Endothelial cell of umbilical vein (primary cell): ENCODE measurements at regions not wholly inside any gene's neighbourhood (a gene's known extent, or its start where the extent isn't known, plus 50 kb on each side); places are given as distances from the start of the nearest gene placed in this dataset.

Experiments
- BruUV-seq: library from RNA; stranded (reverse); fragments of 400-500 nt; replicated peaks from 2 replicates; lab custom pipeline; 2021; lab: Mats Ljungman, UMichigan
- CTCF ChIA-PET: fragments of 300-600, 350-600 bp; sonication (Branson Sonifier 250); formaldehyde crosslinking; loops from one replicate; lab custom pipeline; 2021; ENCODE audit warnings: antibody characterized with exemption, inconsistent platforms; lab: Charles Lee
- POLR2A ChIA-PET: fragments of 300-600, 350-600 bp; sonication (Branson Sonifier 250); formaldehyde crosslinking; loops from one replicate; lab custom pipeline; 2021; ENCODE audit warnings: antibody characterized with exemption, inconsistent platforms; lab: Charles Lee
- DNase-seq: peaks from one replicate; pipeline ENCODE4 v3.0.0-alpha.2; 2011; ENCODE audit warnings: low read depth, low spot score
- FAIRE-seq: peaks from 2 replicates; lab custom pipeline; 2011; peaks lifted over from hg19 to GRCh38; lab: Jason Lieb, UNC
- H2AFZ ChIP-seq: 2 replicates; pipeline ENCODE4 v1.6.0; 2012; ENCODE audit warnings: low read depth, low read length, control low read depth, inconsistent platforms
- H3K27ac ChIP-seq: 2 replicates; pipeline ENCODE4 v1.5.1; 2011; ENCODE audit warnings: low read depth, mild to moderate bottlenecking, control low read depth, low read length, moderate library complexity; ENCODE audit not compliant: insufficient read depth
- H3K27me3 ChIP-seq, 2 experiments: 2 replicates each; pipeline versions ENCODE4 v1.6.0 to v1.6.1; 2011; ENCODE audit warnings: low read length in 2 of 2, mixed read lengths in 1 of 2; ENCODE audit not compliant: control insufficient read depth in 2 of 2, insufficient read depth in 2 of 2
- H3K36me3 ChIP-seq, 2 experiments: 2 replicates in 1 of 2; 3 replicates in 1 of 2; pipeline ENCODE4 v1.5.1; 2011; ENCODE audit warnings: low read length in 2 of 2, mild to moderate bottlenecking in 1 of 2, moderate library complexity in 1 of 2; ENCODE audit not compliant: control insufficient read depth in 2 of 2, insufficient read depth in 2 of 2; ENCODE audit errors: extremely low read depth in 1 of 2
- H3K4me1 ChIP-seq: 3 replicates; pipeline ENCODE4 v1.5.1; 2011; ENCODE audit warnings: mild to moderate bottlenecking, low read length; ENCODE audit not compliant: control insufficient read depth, insufficient read depth; ENCODE audit errors: extremely low read depth
- H3K4me2 ChIP-seq: 2 replicates; pipeline ENCODE4 v1.6.1; 2011; ENCODE audit warnings: low read length, control low read depth, mixed read lengths; ENCODE audit not compliant: insufficient read depth
- H3K4me3 ChIP-seq, 3 experiments: fragments of 200-600 bp in 1 of 3; sonication (generic), shearing (Covaris generic) in 1 of 3; replicated peaks in 1 of 3; 2 replicates each; pipeline ENCODE4 v1.5.1; 2011 to 2016; ENCODE audit warnings: control low read depth in 3 of 3, low read length in 3 of 3, mild to moderate bottlenecking in 2 of 3, inconsistent platforms in 1 of 3, low read depth in 1 of 3, moderate library complexity in 1 of 3; ENCODE audit not compliant: insufficient read depth in 1 of 3
- H3K79me2 ChIP-seq: 2 replicates; pipeline ENCODE4 v1.6.0; 2012; ENCODE audit warnings: low read length, inconsistent platforms; ENCODE audit not compliant: control insufficient read depth, insufficient read depth
- H3K9ac ChIP-seq: replicated peaks from 2 replicates; pipeline ENCODE3; 2011; ENCODE audit warnings: low read length, control low read depth; ENCODE audit not compliant: insufficient read depth; ENCODE audit errors: extremely low read depth
- H3K9me1 ChIP-seq: replicated peaks from 3 replicates; pipeline ENCODE4 v1.6.0; 2011; ENCODE audit warnings: mild to moderate bottlenecking, low read length; ENCODE audit not compliant: control insufficient read depth, insufficient read depth; ENCODE audit errors: extremely low read depth
- H3K9me3 ChIP-seq: replicated peaks from 2 replicates; pipeline ENCODE4 v1.5.1; 2012; ENCODE audit warnings: low read length, inconsistent platforms; ENCODE audit not compliant: control insufficient read depth, insufficient read depth
- H4K20me1 ChIP-seq: replicated peaks from 2 replicates; pipeline ENCODE3; 2011; ENCODE audit warnings: mild to moderate bottlenecking, low read length; ENCODE audit not compliant: control insufficient read depth, insufficient read depth; ENCODE audit errors: extremely low read depth
- EZH2 ChIP-seq: IDR thresholded peaks from 2 replicates; pipeline ENCODE4 v1.6.1; 2012; ENCODE audit warnings: borderline replicate concordance, low read depth, mild to moderate bottlenecking, moderate library complexity, low read length, inconsistent platforms; ENCODE audit not compliant: severe bottlenecking
- FOS ChIP-seq: IDR thresholded peaks from 2 replicates; pipeline ENCODE4 v1.6.1; 2011; ENCODE audit warnings: mild to moderate bottlenecking, low read length, moderate library complexity, borderline replicate concordance; ENCODE audit not compliant: insufficient read depth
- GATA2 ChIP-seq: IDR thresholded peaks from 2 replicates; pipeline ENCODE4 v1.7.0; 2011; ENCODE audit warnings: low read depth, mild to moderate bottlenecking, moderate library complexity, mixed read lengths, low read length; ENCODE audit not compliant: insufficient read length, insufficient read depth
- JUN ChIP-seq: IDR thresholded peaks from 2 replicates; pipeline ENCODE4 v1.6.1; 2011; ENCODE audit warnings: borderline replicate concordance, low read depth; ENCODE audit not compliant: insufficient read length, insufficient read depth
- MYC ChIP-seq: IDR thresholded peaks from one replicate; pipeline ENCODE4 v1.6.1; 2011; ENCODE audit warnings: mild to moderate bottlenecking, low read depth, low read length
- POLR2A ChIP-seq: IDR thresholded peaks from 2 replicates; pipeline ENCODE4 v1.6.1; 2012; ENCODE audit warnings: low read depth, mild to moderate bottlenecking, control low read depth, low read length
- POLR2AphosphoS5 ChIP-seq: IDR thresholded peaks from 2 replicates; pipeline ENCODE4 v1.6.1; 2012; ENCODE audit warnings: low read depth, mild to moderate bottlenecking, control low read depth, low read length, moderate library complexity; ENCODE audit not compliant: insufficient read depth
- dilution Hi-C: fragments of 300-500 bp; cut with MboI; formaldehyde crosslinking; loops from one replicate; pipeline ENCODE4 v1.15.0; 2019; ENCODE audit warnings: low sequenced_read_pairs; ENCODE audit not compliant: extremely low pct_ligation_motif_present
- intact Hi-C: fragments of 100-400 bp; cut with micrococcal nuclease; formaldehyde crosslinking; loops from one replicate; pipeline ENCODE4 v1.10.0; 2022
- TF ChIP-seq, protein P1 (sequence below), 2 donors: IDR thresholded peaks; 1 replicate in 1 of 2; 2 replicates in 1 of 2; pipeline ENCODE4 v1.5.1; 2011; ENCODE audit warnings: low read length in 2 of 2, mild to moderate bottlenecking in 2 of 2, moderate library complexity in 2 of 2, control low read depth in 1 of 2, inconsistent platforms in 1 of 2, low read depth in 1 of 2; ENCODE audit not compliant: insufficient read depth in 1 of 2; ENCODE audit errors: extremely low read depth in 1 of 2
- TF ChIP-seq, protein P2 (sequence below): IDR thresholded peaks from 2 replicates; pipeline ENCODE4 v1.6.1; 2011; ENCODE audit not compliant: insufficient read depth, insufficient read length

- H3K4me2 ChIP-seq = no peak overlapping the region
- no peaks in the 10 kb centered on the region for H3K9me1 ChIP-seq
- H3K27ac ChIP-seq = no peak overlapping the region
- no peak overlapping the region for H2AFZ ChIP-seq
- no peak overlapping the region for H3K9ac ChIP-seq
- H3K27me3 ChIP-seq = no peaks in the 10 kb centered on the region
- no peak for DNase-seq
- ChIA-PET CTCF (no interaction called here), POLR2A (no interaction called here)
- H3K36me3 ChIP-seq = no peaks in the 10 kb centered on the region
- H3K79me2 ChIP-seq = no peaks in the 10 kb centered on the region
- no peaks in the 10 kb centered on the region for H3K9me3 ChIP-seq
- no TSS peak for BruUV-seq
- H4K20me1 ChIP-seq = no peaks in the 10 kb centered on the region
- FAIRE-seq = no peak
- dilution Hi-C loops (no loop called here), intact Hi-C loops (no loop called here)
- TF ChIP-seq EZH2 (no peak), FOS (no peak), MYC (no peak)
- TF ChIP-seq, protein P1, sequence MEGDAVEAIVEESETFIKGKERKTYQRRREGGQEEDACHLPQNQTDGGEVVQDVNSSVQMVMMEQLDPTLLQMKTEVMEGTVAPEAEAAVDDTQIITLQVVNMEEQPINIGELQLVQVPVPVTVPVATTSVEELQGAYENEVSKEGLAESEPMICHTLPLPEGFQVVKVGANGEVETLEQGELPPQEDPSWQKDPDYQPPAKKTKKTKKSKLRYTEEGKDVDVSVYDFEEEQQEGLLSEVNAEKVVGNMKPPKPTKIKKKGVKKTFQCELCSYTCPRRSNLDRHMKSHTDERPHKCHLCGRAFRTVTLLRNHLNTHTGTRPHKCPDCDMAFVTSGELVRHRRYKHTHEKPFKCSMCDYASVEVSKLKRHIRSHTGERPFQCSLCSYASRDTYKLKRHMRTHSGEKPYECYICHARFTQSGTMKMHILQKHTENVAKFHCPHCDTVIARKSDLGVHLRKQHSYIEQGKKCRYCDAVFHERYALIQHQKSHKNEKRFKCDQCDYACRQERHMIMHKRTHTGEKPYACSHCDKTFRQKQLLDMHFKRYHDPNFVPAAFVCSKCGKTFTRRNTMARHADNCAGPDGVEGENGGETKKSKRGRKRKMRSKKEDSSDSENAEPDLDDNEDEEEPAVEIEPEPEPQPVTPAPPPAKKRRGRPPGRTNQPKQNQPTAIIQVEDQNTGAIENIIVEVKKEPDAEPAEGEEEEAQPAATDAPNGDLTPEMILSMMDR (IDR thresholded peaks at IDR 0.05; ENCODE audit: extremely low read depth in 1 of 2, insufficient read depth in 1 of 2, low read depth in 1 of 2, low read length in 2 of 2) = no peak
- TF ChIP-seq, protein P2, sequence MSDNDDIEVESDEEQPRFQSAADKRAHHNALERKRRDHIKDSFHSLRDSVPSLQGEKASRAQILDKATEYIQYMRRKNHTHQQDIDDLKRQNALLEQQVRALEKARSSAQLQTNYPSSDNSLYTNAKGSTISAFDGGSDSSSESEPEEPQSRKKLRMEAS = no peak
- no peaks in the 10 kb centered on the region for H3K4me1 ChIP-seq
- H3K4me3 ChIP-seq = no peak overlapping the region
Measured at GRCh38 chr5:10030219-10030831, 219.4 kb downstream of the ATPSCKMT start.

DNA sequence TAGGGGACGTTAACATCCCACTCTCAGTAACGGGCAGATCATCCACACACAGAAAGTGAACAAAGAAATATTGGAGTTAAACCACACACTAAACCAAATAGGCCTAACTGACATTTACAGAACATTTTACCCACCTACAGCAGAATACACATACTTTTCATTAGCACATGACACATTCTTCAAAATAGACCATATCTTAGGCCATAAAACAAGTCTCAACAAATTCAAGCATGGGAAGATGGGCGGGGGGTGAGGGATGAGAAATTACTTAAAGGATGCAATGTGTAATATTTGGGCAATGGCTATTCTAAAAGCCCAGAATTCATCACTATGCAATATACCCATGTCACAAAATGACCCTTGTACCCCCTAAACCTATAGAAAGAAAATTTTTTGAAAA is 226.2 kb downstream of the ATPSCKMT start:
- Histone ChIP-seq H2AFZ (no peak overlapping the region), H4K20me1 (no peaks in the 10 kb centered on the region), H3K27ac (no peak overlapping the region), H3K27me3 (no peaks in the 10 kb centered on the region), H3K36me3 (no peaks in the 10 kb centered on the region), H3K9me1 (no peaks in the 10 kb centered on the region), H3K4me2 (no peak overlapping the region), H3K4me1 (no peaks in the 10 kb centered on the region), H3K9me3 (no peaks in the 10 kb centered on the region), H3K79me2 (no peaks in the 10 kb centered on the region), H3K9ac (no peak overlapping the region), H3K4me3 (no peak overlapping the region)
- dilution Hi-C loops = no loop called here
- FAIRE-seq (no peak), DNase-seq (no peak)
- intact Hi-C loops = no loop called here
- TF ChIP-seq POLR2AphosphoS5 (no peak), JUN (no peak), MYC (no peak), FOS (no peak), POLR2A (no peak), GATA2 (no peak), EZH2 (no peak)
- TF ChIP-seq, protein P2 = no peak
- ChIA-PET CTCF (no interaction called here), POLR2A (no interaction called here)
- no TSS peak for BruUV-seq
